GM12878 (cell line): ENCODE measurements at regions not wholly inside any gene's neighbourhood (a gene's known extent, or its start where the extent isn't known, plus 50 kb on each side); places are given as distances from the start of the nearest gene placed in this dataset.

Experiments
- ATAC-seq: fragments of 200-7000 bp; cut with Tn5 transposase; 3 replicates; pipeline ENCODE4 v1.9.1; 2020; ENCODE audit warnings: mild to moderate bottlenecking, moderate library complexity
- BruUV-seq: library from RNA; stranded (reverse); fragments of 400-500 nt; replicated peaks from 2 replicates; lab custom pipeline; 2021; lab: Mats Ljungman, UMichigan
- CTCF ChIA-PET: fragments of 300-600 bp; sonication (Branson Sonifier 250); formaldehyde crosslinking; extraction: SDS; loops from one replicate; lab custom pipeline; 2021; ENCODE audit warnings: inconsistent platforms; lab: Yijun Ruan, JAX
- POLR2A ChIA-PET: fragments of 350-600 bp; formaldehyde crosslinking; extraction: SDS; loops from one replicate; lab custom pipeline; 2021; ENCODE audit warnings: inconsistent platforms; lab: Charles Lee
- RAD21 ChIA-PET: fragments of 300-600 bp; sonication (Branson Sonifier 250); formaldehyde crosslinking; loops from one replicate; lab custom pipeline; 2023; ENCODE audit warnings: antibody characterized with exemption; ENCODE audit not compliant: unreplicated experiment; lab: Charles Lee
- SMC1A ChIA-PET: fragments of 300-600 bp; sonication (Branson Sonifier 250); formaldehyde crosslinking; loops from one replicate; lab custom pipeline; 2023; ENCODE audit not compliant: unreplicated experiment, uncharacterized antibody; lab: Charles Lee
- DNase-seq: peaks from one replicate; pipeline ENCODE4 v3.0.0-alpha.2; 2011; ENCODE audit warnings: low read depth, low spot score
- FAIRE-seq: peaks from 3 replicates; lab custom pipeline; 2011; peaks lifted over from hg19 to GRCh38; lab: Jason Lieb, UNC
- H2AFZ ChIP-seq: 2 replicates; pipeline ENCODE4 v1.6.0; 2011; ENCODE audit warnings: low read depth, low read length, control low read depth; ENCODE audit not compliant: control insufficient read depth
- H3K27ac ChIP-seq: 2 replicates; pipeline ENCODE4 v1.5.1; 2011; ENCODE audit warnings: control low read depth; ENCODE audit not compliant: control insufficient read depth, insufficient read depth
- H3K27me3 ChIP-seq, 2 experiments: replicated peaks in 1 of 2; 2 replicates each; pipeline versions ENCODE4 v1.6.0 to v1.6.1; 2011; ENCODE audit warnings: low read length in 1 of 2; ENCODE audit not compliant: control insufficient read depth in 2 of 2, insufficient read depth in 2 of 2
- H3K36me3 ChIP-seq, 2 experiments: 2 replicates each; pipeline ENCODE4 v1.5.1; 2011; ENCODE audit warnings: low read length in 1 of 2; ENCODE audit not compliant: control insufficient read depth in 2 of 2, insufficient read depth in 2 of 2
- H3K4me1 ChIP-seq: 2 replicates; pipeline ENCODE4 v1.6.1; 2011; ENCODE audit warnings: mild to moderate bottlenecking, low read length, moderate library complexity, mixed read lengths; ENCODE audit not compliant: control insufficient read depth, insufficient read depth
- H3K4me2 ChIP-seq: 2 replicates; pipeline ENCODE4 v1.6.0; 2011; ENCODE audit warnings: control low read depth; ENCODE audit not compliant: control insufficient read depth, insufficient read depth
- H3K4me3 ChIP-seq: fragments of 200-600 bp; sonication (generic); 2 replicates; pipeline ENCODE4 v1.5.1; 2016
- H3K79me2 ChIP-seq: 2 replicates; pipeline ENCODE4 v1.6.0; 2011; ENCODE audit warnings: low read length; ENCODE audit not compliant: control insufficient read depth, insufficient read depth
- H3K9ac ChIP-seq: 2 replicates; pipeline ENCODE4 v1.8.0; 2011; ENCODE audit warnings: low read length, control low read depth, mixed read lengths; ENCODE audit not compliant: control insufficient read depth, insufficient read depth
- H3K9me3 ChIP-seq: replicated peaks from 3 replicates; pipeline ENCODE4 v1.5.1; 2011; ENCODE audit warnings: mild to moderate bottlenecking, low read length; ENCODE audit not compliant: control insufficient read depth, insufficient read depth
- H4K20me1 ChIP-seq: 2 replicates; pipeline ENCODE4 v1.6.0; 2011; ENCODE audit not compliant: control insufficient read depth, insufficient read depth
- BCLAF1 ChIP-seq: fragments of 450-650 bp; IDR thresholded peaks from 2 replicates; pipeline ENCODE4 v1.6.1; 2017; ENCODE audit warnings: antibody characterized with exemption, mild to moderate bottlenecking, moderate library complexity
- E4F1 ChIP-seq: fragments of 450-650 bp; IDR thresholded peaks from 2 replicates; pipeline ENCODE4 v1.6.1; 2018; ENCODE audit warnings: borderline replicate concordance, mild to moderate bottlenecking; ENCODE audit not compliant: partially characterized antibody
- HSF1 ChIP-seq: fragments of 150-350 bp; IDR thresholded peaks from 2 replicates; pipeline ENCODE4 v1.6.1; 2014; ENCODE audit warnings: mild to moderate bottlenecking, low read depth, low read length
- MXI1 ChIP-seq: fragments of 150-350 bp; IDR thresholded peaks from 2 replicates; pipeline ENCODE4 v1.6.1; 2011; ENCODE audit warnings: low read depth, mild to moderate bottlenecking, inconsistent platforms, low read length, improper control_type of control experiment
- NFYB ChIP-seq: IDR thresholded peaks from 2 replicates; pipeline ENCODE4 v1.6.1; 2011; ENCODE audit warnings: low read depth, mild to moderate bottlenecking, low read length, improper control_type of control experiment, moderate library complexity; ENCODE audit not compliant: insufficient read depth
- SMAD5 ChIP-seq: IDR thresholded peaks from 2 replicates; pipeline ENCODE4 v1.6.1; 2016; ENCODE audit warnings: antibody characterized with exemption, low read depth
- TAF1 ChIP-seq: IDR thresholded peaks from 2 replicates; pipeline ENCODE4 v1.6.1; 2011; ENCODE audit warnings: mild to moderate bottlenecking, low read depth, low read length, borderline replicate concordance
- ZBTB33 ChIP-seq: fragments of 450-650 bp; IDR thresholded peaks from 2 replicates; pipeline ENCODE4 v1.6.1; 2017; ENCODE audit warnings: mild to moderate bottlenecking
- WGBS: methylation state at CpG from one replicate; pipeline ENCODE4 v1.1.6; 2016; ENCODE audit warnings: low lambda C conversion rate; ENCODE audit not compliant: insufficient replicate concordance, insufficient coverage; ENCODE audit errors: missing lambda C conversion rate; 5-methylcytosine and 5-hydroxymethylcytosine counted together
- in situ Hi-C: fragments of 300-500 bp; cut with MboI; formaldehyde crosslinking; loops from 9 replicates; pipeline ENCODE4 v1.14.3; 2018; ENCODE audit warnings: mixed read lengths
- intact Hi-C: fragments of 100-400 bp; cut with micrococcal nuclease; formaldehyde crosslinking; loops from one replicate; pipeline ENCODE4 v1.14.2; 2022; ENCODE audit not compliant: unreplicated experiment

- no peak for TF ChIP-seq BCLAF1
- no peak for TF ChIP-seq TAF1
- TF ChIP-seq NFYB, result no peak
Observed at GRCh38 chr15:77824361-77825251, 191.9 kb upstream of the LINGO1 start (continued).

- DNase-seq, result no peak
- intact Hi-C loops (no loop called here), in situ Hi-C loops (loop anchor here (25.0 kb wide), 1 partner anchor 186 kb away; the partner anchor contains the start of gene LINGO1)
- BruUV-seq, result no TSS peak
- ATAC-seq, result no peak
- H2AFZ ChIP-seq, result no peak overlapping the region
- no peak overlapping the region for H3K4me3 ChIP-seq
- RAD21 ChIA-PET, result no interaction called here
- no peaks in the 10 kb centered on the region for H3K36me3 ChIP-seq
- H3K27ac ChIP-seq, result no peak overlapping the region
- H3K79me2 ChIP-seq, result no peaks in the 10 kb centered on the region
- peaks cover 3% of the 10 kb centered on the region for H4K20me1 ChIP-seq
- no peaks in the 10 kb centered on the region for H3K4me1 ChIP-seq
- H3K27me3 ChIP-seq, result peaks cover 6 to 9% of the 10 kb centered on the region in 2 experiments
- H3K4me2 ChIP-seq, result no peak overlapping the region
- no peak for FAIRE-seq
- H3K9me3 ChIP-seq, result no peaks in the 10 kb centered on the region
- CTCF ChIA-PET, result interaction anchor here (0.7 to 1.4 kb wide), 3 partner anchors 47 to 189 kb away, joined by 3 to 4 read pairs (median 4); no protein-coding TSS in a partner anchor
- WGBS, result 0% methylated on average over 4 of the region's 4 CpGs
- POLR2A ChIA-PET, result no interaction called here
- SMC1A ChIA-PET, result interaction anchor here (1.1 kb wide), 1 partner anchor 23 kb away, joined by 3 read pairs; no protein-coding TSS in a partner anchor
- H3K9ac ChIP-seq, result no peak overlapping the region
- TF ChIP-seq ZBTB33 (no peak), E4F1 (no peak), HSF1 (no peak), MXI1 (no peak), SMAD5 (no peak)
Observed at GRCh38 chr15:77823736-77824135, 191.0 kb upstream of the LINGO1 start.
